ENCODE measurements at regions not wholly inside any gene's neighbourhood (a gene's known extent, or its start where the extent isn't known, plus 50 kb on each side); places are given as distances from the start of the nearest gene placed in this dataset.

DNA sequence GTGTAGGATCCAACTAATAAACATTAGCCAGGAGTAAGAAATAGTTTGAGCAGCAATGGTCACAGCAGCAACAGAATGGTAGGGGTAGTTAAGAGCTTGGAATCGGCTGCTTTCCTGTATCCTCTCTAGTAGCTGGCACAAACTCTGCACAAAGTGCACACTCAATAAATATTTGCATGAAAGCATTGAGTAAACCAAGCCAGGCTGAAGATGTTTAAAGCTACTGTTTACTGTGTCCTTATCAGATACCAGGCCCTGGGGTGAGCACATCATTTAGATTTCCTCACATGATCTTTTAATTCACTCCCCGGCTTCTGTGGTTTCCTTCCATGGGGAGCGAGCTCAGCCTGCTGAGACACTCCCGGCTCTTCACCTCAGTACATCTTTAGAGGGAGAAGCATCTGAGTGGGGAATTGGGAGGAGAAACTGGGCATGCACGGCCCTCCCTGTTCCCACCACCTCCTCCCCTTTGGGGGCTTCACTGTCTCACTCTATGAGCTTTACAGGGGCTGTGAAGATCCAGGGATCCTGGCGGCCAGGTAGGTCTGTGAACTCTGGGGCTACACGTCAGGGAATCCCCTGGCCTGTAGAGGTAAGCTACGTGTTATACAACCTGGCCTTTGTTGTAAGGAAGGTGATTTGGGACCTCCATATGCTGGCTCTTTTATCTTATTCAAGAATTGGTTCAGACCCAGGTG, 107.2 kb upstream of the VASH1 start:
- TF ChIP-seq, protein P1, sequence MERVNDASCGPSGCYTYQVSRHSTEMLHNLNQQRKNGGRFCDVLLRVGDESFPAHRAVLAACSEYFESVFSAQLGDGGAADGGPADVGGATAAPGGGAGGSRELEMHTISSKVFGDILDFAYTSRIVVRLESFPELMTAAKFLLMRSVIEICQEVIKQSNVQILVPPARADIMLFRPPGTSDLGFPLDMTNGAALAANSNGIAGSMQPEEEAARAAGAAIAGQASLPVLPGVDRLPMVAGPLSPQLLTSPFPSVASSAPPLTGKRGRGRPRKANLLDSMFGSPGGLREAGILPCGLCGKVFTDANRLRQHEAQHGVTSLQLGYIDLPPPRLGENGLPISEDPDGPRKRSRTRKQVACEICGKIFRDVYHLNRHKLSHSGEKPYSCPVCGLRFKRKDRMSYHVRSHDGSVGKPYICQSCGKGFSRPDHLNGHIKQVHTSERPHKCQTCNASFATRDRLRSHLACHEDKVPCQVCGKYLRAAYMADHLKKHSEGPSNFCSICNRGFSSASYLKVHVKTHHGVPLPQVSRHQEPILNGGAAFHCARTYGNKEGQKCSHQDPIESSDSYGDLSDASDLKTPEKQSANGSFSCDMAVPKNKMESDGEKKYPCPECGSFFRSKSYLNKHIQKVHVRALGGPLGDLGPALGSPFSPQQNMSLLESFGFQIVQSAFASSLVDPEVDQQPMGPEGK (CRISPR knock-in tag; IDR thresholded peaks at IDR 0.05; ENCODE audit: borderline replicate concordance), result no peak
- TF ChIP-seq GLIS3 (CRISPR knock-in tag; IDR thresholded peaks at IDR 0.05), result no peak
- no peak for TF ChIP-seq ARNTL (CRISPR knock-in tag; IDR thresholded peaks at IDR 0.05; ENCODE audit: borderline replicate concordance, low read depth)
- TF ChIP-seq TOX (CRISPR knock-in tag; IDR thresholded peaks at IDR 0.05; ENCODE audit: borderline replicate concordance), result no peak
- no peak for TF ChIP-seq CSDC2 (CRISPR knock-in tag; IDR thresholded peaks at IDR 0.05)
- no peak for TF ChIP-seq BACH2 (CRISPR knock-in tag; IDR thresholded peaks at IDR 0.05; ENCODE audit: borderline replicate concordance)
- TF ChIP-seq ZFP3 (CRISPR knock-in tag; IDR thresholded peaks at IDR 0.05), result no peak
- TF ChIP-seq ZFP30 (CRISPR knock-in tag; IDR thresholded peaks at IDR 0.05), result no peak
